ENCODE measurements at regions not wholly inside any gene's neighbourhood (a gene's known extent, or its start where the extent isn't known, plus 50 kb on each side); places are given as distances from the start of the nearest gene placed in this dataset.
"Not testable (repeated sequence)": the region's sequence is repeated elsewhere in the genome, so short reads cannot be mapped to it uniquely, and the experiment has no call there.

DNA sequence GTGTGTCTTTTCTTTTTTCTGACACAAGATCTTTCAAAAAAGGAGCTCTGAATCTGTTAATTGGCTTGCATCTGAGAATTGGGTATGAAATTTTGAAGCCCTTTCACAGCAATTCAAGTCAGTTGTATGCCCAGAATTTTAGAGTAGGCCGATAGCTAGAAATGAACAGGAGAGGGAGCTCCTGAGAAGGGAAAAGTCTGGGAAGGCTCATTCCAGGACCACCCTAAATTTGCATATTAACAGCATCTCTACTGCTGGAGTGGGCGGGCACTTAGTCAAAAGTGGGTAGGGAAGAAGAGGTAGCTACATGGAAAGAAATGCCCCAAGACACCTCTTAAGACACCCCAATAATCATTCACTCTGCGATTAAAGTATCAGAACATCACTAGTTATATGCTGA lies 928.3 kb downstream of the TBC1D32 start:
- Histone ChIP-seq H3K27ac (no peak overlapping the region), H3K4me3 (no peak overlapping the region)

DNA sequence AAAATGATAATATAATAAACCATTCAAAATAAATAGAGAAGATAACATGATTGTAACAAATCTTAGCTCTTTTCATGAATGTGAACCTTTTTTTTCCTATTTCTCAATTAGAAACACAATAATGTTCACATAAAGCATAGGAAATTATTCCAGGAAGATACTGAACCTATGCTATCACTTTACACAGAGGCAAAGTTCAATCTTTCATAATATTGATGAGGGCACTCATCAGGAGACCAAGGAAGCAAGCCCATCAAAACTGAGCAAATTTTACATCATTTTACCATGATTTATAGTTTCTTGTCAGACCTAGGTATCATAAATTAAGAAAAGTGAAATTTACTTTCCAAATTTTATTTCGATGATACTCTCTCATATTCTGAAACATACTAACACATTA lies 938.5 kb downstream of the TBC1D32 start:
- H3K4me3 ChIP-seq, result no peak overlapping the region

GRCh38 chr6:120395330-120395729 lies 939.0 kb downstream of the TBC1D32 start:
- no peak overlapping the region for H3K27ac ChIP-seq
- H3K4me3 ChIP-seq, result no peak overlapping the region

More for the DNA sequence above, 938.5 kb downstream of the TBC1D32 start:
- H3K27ac ChIP-seq, result no peak overlapping the region

GRCh38 chr6:120392941-120393340 lies 941.3 kb downstream of the TBC1D32 start:
- Histone ChIP-seq H3K4me3 (no peak overlapping the region), H3K27ac (no peak overlapping the region)

DNA sequence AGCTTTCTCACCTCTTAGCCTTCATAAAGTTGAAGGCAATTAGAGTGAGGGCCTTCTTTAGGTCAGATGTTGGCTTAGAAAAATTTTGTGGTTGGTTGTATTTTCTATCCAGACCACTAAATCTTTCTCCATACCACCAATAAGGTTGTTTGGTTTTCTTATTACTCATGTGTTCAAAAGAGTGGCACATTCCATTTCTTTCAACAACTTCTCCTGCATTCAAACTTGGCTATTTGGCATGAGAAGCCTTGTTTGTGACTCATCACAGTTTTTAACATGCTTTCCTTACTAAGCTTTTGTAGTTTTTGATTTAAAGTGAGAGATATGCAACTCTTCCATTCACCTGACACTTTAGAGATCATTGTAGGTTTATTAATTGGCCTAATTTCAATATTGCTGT lies 949.6 kb downstream of the TBC1D32 start:
- Histone ChIP-seq H3K27ac (no peak overlapping the region), H3K4me3 (no peak overlapping the region)

DNA sequence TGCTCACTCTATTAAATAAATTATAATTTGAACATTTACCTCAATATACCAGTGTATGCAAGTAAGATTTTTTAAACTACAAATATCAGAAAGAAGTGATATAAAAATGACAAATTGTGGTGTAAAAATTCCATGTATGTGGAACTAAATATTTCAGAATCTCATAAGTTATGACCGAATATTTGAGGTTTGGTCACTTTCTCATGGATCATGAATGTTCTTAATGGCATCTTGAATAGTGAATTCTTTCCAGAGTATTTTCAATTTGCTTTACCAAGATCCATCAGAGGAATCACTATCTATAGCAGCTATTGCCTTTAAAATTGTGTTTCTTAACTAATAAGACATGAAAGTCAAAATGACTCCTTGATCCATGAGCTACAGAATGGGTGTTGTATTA lies 950.6 kb downstream of the TBC1D32 start:
- H3K4me3 ChIP-seq, result no peak overlapping the region
- H3K27ac ChIP-seq, result no peak overlapping the region

DNA sequence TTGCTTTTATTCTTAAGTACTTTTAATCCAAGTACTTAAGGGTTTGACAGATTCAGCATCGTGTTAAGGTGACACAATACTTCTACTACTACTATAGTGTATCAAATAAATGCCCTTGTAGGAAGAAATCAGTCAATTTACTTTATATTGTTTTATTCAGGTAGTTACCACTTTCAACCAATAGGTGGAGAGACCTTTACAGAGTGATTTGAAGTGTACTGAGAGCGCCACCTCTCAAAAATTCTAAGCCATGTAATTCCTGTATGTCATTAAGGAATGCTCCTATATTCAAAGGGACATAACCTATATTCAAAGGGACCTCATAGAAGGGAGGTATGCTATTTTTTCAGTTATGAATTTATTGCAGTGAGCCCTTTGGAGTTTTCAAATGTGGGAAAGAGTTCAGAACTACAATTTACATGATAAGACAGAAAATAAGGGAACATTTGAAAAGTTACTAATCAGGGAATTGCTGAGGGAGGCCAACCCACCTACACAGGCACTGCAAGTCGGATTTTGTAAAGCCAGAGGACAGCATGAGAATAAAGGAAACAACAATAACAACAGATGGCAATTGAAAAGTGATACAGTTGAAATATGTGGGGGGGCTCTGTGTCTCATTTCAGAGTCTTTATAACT lies 955.6 kb downstream of the TBC1D32 start:
- Histone ChIP-seq H3K4me3 (no peak overlapping the region), H3K27ac (no peak overlapping the region)

DNA sequence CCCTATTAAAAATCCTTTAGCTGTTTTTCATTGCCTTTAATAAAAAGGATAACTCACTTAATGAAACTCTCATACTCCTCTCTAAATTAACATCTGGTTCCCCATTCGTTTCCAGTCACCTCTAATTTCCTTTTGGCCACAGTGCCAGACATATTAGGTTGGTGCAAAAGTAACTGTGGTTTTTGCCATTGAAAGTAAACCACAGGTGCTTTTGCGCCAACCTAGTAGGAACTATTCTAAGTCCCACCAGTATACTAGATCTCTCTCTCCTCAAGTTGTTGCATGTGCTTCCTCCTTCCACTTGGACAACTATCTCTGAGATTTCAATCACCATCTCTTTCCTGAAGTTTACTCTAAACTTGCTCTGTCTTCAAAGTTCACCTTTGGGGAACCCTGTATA lies 961.1 kb downstream of the TBC1D32 start:
- Histone ChIP-seq H3K27ac (no peak overlapping the region), H3K4me3 (no peak overlapping the region)

DNA sequence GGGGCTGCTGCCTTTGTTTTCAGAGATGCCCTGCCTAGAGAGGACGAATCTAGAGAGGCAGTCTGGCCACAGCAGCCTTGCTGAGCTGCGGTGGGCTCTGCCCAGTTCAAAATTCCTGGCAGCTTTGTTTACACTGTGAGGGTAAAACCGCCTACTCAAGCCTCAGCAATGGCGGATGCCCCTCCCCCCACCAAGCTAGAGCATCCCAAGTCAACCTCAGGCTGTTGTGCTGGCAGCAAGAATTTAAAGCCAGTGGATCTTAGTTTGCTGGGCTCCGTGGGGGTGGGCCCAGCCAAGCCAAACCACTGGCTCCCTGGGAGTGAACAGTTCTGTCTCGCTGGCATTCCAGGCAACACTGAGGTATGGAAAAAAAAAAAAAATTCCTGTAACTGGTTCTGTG lies 970.9 kb downstream of the TBC1D32 start:
- Histone ChIP-seq H3K27ac (no peak overlapping the region), H3K4me3 (no peak overlapping the region)

DNA sequence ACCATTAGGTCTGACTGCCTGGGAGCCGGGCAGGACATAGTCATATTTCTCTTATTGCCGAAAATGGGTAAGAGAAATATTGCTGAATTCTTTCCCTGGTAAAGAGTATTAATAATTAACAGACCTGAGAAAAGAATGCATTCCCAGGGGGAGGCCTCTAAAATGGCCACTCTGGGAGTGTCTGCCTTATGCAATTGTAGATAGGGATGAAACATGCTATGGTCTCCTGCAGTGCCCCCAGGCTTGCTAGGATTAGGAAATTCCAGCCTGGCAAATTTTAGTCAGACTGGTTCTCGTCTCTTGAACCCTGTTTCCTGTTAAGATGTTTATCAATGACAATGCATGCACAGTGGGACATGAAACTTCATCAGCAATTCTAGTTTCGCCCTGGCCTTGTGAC lies 975.7 kb downstream of the TBC1D32 start:
- not testable (repeated sequence) for H3K4me3 ChIP-seq, H3K27ac ChIP-seq

- Histone ChIP-seq H3K4me3 (no peak overlapping the region), H3K27ac (no peak overlapping the region)
Observed at GRCh38 chr6:120357447-120357846, 976.8 kb downstream of the TBC1D32 start.

GRCh38 chr6:120355822-120356221 lies 978.5 kb downstream of the TBC1D32 start:
- no peak overlapping the region for H3K4me3 ChIP-seq

DNA sequence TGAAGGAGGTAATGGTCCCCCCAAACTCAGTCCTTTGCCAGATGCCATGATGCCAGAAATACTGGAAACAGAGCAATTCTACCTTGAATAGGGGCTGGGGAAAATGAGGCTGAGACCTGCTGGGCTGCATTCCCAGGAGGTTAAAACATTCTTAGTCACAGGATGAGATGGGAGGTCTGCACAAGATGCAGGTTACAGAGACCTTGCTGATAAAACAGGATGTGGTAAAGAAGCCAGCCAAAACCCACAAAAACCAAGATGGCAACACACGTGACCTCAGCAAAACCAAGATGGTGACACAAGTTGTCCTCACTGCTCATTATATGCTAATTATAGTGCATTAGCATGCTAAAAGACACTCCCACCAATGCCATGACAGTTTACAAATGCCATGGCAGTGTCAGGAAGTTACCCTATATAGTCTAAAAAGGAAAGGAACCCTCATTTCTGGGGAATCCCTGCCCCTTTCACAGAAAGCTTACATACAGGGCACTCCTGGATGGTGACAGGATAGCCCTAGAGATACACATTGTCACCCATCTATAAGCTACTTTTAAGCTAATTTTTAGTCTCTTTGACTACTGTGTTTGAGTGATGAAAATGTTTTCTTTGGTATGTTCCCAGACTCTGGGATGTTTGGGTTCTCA lies 979.7 kb downstream of the TBC1D32 start:
- Histone ChIP-seq H3K4me3 (no peak overlapping the region), H3K27ac (no peak overlapping the region)

More at GRCh38 chr6:120355822-120356221, 978.5 kb downstream of the TBC1D32 start:
- no peak overlapping the region for H3K27ac ChIP-seq

GRCh38 chr6:120352491-120352890 lies 981.8 kb downstream of the TBC1D32 start:
- Histone ChIP-seq H3K27ac (no peak overlapping the region), H3K4me3 (no peak overlapping the region)

DNA sequence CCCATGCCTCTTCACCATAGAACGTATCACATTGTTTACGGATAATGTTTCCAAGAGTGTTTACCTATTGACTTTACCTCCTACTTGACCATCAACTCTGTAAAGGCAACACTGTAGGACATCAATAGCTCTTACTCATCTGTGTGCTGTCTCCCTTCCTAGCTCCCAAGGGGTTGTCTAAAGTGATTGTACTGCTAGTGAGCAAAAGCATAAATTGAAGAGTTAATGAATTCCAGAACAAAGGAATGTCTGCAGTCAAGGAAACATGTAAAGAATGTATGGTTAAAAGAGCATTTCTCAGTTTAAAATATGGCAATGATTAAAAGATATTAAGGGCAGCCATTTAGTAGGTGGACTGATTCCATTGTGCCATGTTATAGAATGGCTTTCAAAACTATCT lies 985.4 kb downstream of the TBC1D32 start:
- Histone ChIP-seq H3K4me3 (no peak overlapping the region), H3K27ac (no peak overlapping the region)

DNA sequence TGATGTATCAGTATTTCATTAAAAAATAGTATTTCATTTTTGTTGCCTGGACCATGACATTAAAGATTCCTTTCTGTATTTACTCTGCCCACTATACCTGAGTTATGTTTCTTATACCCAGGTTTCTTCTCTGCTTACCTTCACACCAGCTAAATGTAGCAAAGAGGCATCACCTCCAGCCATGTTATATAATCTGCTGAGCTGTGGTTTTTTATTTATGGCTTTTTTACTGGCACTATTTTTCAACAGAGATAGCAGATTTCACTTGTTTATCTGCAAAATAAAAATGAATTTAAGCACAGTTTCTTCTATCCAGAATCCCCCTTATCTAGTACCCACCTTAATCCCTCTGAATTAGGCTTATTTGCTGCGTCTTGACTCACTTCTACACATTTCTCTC lies 979.0 kb upstream of the MAN1A1 start:
- Histone ChIP-seq H3K27ac (no peak overlapping the region), H3K4me3 (no peak overlapping the region)

DNA sequence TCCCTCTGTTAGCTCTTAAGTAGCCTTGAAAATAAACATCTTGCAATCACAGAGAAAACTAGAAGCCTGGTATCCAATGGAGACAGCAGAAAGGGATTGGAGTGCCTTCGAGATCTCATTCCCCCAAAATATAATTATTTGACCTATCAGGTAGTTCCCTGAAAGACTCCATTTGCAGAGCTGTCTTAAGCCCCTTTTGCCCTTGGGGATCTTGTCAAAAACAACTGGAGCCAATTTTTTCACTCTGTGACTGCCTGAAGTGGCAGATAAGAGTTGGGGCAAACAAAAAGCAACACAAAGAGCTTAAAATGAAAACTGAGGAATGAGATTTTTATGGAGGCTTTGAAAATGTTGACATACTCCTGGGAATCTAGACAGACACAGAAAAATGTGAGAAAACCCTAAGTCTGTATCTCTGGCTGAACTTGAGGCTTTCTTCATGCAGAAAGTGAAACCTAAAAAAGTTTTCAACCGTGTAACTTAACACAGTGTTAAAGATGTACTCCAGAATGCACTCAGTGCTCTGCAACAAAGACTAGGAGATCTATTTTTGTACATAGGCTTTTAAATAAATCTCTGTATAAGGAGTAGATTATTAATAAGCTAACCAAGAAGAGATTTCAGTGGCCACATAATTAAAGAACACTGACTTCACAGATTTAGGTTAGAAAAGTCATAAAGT lies 971.1 kb upstream of the MAN1A1 start:
- no peak overlapping the region for H3K27ac ChIP-seq
- no peak overlapping the region for H3K4me3 ChIP-seq

DNA sequence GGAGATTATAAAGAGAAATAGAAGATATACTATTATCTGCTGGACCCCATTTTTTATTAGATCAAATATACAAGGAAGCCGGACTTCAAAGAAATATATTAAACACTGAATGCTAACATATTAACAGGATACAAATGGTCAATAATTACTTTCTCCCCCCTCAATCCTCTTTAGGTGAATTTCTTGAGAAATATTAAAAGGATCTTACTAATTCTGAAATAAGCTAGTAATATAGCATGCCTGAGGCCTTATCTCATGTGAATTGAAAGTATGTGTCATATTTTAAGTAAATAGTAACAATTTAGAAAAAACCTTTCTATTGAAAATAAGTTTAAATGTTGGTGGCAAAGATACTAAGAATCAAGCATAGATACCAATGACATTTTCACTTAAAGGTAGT lies 954.7 kb upstream of the MAN1A1 start:
- Histone ChIP-seq H3K4me3 (no peak overlapping the region), H3K27ac (no peak overlapping the region)

- H3K4me3 ChIP-seq, result no peak overlapping the region
- H3K27ac ChIP-seq, result no peak overlapping the region
Observed at GRCh38 chr6:120303527-120303926, 954.0 kb upstream of the MAN1A1 start.

GRCh38 chr6:120302041-120302440 lies 952.5 kb upstream of the MAN1A1 start:
- no peak overlapping the region for H3K27ac ChIP-seq
- H3K4me3 ChIP-seq, result no peak overlapping the region

DNA sequence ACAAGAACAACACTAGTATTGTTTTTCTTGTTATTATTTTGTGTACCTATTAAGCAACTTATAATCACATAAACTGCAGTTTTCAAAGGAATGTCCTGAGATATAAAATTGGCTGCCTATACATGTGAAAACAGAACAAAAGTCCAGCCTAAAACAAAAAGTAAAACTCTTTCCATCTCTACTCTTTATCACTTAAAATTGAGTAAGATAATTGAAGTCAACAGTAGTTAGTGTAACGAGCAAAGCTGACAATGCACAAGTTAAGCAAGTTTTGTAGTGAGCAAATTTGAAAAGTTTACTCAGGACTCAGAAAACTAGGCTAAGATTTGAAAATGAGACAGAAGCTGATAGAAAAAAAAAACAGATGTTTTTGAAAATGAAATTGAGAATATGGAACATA lies 941.4 kb upstream of the MAN1A1 start:
- Histone ChIP-seq H3K4me3 (no peak overlapping the region), H3K27ac (no peak overlapping the region)
